GM19463 (cell line): ENCODE measurements at regions not wholly inside any gene's neighbourhood (a gene's known extent, or its start where the extent isn't known, plus 50 kb on each side); places are given as distances from the start of the nearest gene placed in this dataset.

ENCODE experiments used
- ATAC-seq: cut with Tn5 transposase; IDR thresholded peaks from one replicate; pipeline ENCODE4 v1.9.1; 2021; ENCODE audit warnings: mild to moderate bottlenecking, moderate library complexity; ENCODE audit not compliant: unreplicated experiment

- no peak for ATAC-seq
Measured at GRCh38 chr4:13316354-13316753, 167.8 kb downstream of the RAB28 start.

DNA sequence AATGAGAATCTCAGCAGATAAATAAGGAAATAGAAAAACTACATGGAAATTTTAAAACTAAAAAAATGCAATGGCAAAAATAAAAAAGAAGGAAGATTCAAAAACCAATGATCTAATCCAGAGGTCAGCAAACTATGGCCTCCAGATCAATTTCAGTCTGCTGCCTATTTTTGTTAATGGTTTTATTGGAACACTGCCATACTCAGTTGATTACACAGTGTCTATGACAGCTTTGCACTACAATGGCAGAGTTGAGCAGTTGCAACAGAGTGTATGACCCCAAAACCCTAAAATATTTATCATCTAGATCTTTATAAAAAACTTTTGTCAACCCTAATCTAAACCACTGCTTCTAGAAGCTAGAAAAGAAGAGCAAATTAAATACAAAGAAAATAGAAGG lies 170.3 kb downstream of the RAB28 start:
- ATAC-seq = no peak

DNA sequence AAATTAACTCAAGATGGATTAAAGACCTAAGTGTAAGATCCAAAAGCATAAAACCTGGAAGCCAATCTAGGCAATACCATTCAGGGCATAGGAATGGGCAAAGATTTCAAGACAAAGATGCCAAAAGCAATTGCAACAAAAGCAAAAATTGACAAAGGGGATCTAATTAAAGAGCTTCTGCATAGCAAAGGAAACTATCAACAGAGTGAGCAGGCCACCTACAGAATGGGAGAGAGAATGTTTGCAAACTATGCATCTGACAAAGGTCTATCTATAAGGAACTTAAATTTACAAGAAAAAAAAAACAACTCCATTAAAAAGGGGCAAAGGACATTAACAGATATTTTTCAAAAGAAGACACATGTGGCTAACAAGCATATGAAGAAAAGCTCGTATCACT lies 171.9 kb downstream of the RAB28 start:
- ATAC-seq = no peak

- no peak for ATAC-seq
Measured at GRCh38 chr4:13309751-13310150, 174.4 kb downstream of the RAB28 start.

DNA sequence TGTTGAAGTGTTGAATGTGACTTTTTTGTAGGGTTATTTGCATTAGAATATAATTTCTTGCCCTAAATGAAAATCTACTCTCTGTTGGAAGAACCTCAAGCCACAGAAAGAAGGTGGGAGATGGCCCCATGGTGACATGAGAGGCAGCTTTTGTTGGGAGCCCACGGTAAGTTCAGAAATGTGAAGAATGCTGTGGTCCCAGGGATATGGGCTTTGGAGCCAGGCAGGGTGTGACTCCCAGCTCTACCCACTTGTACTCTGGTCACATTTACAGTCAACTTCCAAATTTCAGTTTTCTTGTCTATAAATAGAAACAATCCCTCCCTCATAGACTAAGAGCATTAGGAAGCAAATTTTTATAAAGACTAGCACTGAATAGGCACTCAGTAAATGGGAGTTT lies 177.8 kb downstream of the RAB28 start:
- no peak for ATAC-seq

DNA sequence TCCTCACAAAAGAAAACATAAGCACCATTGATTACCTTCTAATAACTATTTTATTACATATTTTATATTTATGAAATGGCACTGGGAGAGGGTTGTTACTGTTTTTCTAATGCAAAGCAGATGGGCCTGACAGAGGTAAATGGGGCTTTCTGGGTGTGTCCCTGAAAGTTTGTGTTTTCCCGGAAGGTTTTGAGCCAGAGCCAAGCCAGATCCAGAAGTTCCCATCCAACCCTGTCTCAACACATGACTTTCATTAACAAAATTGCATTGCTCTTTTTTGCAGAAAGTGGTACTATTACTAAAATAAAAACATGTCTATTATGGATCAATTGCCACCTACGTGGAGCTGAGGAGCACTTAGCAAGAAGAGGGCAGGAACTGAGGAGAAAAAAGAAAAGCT lies 181.3 kb downstream of the RAB28 start:
- no peak for ATAC-seq

DNA sequence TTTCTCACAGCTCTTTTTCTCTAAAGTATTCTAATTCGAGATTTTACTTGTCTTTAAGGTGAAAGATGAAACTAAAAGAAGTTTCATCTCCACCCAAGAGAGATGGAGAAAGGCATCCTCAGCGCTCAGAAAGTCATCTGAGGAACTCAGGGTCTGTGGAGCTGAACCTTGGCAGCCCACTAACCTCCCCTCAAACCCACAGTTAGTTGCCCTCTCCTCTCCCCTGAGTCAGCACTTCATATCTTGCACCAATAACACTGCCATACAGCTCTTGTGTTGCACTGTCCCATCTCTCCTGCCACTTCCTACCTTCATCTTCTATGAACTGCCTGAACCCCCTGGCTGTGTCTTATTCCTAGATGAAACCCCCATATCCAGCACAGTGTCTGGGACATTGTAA lies 184.8 kb downstream of the RAB28 start:
- no peak for ATAC-seq

DNA sequence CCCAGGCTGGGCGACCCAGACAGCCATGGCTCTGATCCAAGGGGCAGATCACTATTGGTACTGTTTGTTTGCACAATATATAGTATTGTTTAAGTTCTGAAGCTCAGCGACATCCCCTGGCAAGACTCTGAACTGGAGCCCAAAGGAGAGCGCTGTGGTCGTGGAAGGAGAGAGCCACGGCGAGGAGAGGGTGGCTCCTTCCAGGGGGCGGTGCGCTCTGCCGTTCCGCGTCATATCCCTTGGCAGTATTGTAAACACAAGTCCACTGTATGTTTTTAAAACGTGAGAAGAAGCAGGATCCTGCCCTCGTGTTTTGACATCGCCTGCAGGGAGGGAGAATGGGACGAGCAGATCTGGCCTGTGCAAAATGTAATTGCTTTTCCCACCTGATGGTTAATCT lies 185.5 kb downstream of the RAB28 start:
- no peak for ATAC-seq

GRCh38 chr4:13296986-13297385 lies 187.2 kb downstream of the RAB28 start:
- ATAC-seq = no peak

GRCh38 chr4:13294961-13295605 lies 189.1 kb downstream of the RAB28 start:
- ATAC-seq = no peak

DNA sequence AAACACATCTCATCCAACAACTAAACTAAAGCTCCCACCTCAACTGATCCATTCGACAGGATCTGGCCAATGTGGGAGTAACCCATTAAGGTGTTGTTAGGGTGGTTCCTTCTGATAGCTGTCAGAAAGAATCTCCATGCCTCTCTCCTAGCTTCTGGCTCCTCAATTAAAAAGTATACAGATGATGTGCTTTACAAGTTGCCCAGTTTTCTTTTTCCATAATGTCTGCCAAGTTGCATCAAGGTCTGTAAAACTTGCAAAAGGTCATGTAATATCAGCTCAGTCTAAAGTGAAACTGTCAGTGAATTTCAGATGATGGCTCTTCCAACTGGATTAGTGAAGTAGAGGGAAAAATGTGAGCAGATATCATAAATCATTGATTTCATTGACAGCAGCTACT lies 191.8 kb downstream of the RAB28 start:
- ATAC-seq = no peak

GRCh38 chr4:13289391-13289790 lies 194.7 kb downstream of the RAB28 start:
- ATAC-seq = no peak

- no peak for ATAC-seq
Measured at GRCh38 chr4:13285336-13285735, 198.8 kb downstream of the RAB28 start.

- no peak for ATAC-seq
Measured at GRCh38 chr4:13284932-13285331, 199.2 kb downstream of the RAB28 start.

- ATAC-seq = no peak
Measured at GRCh38 chr4:13276357-13276756, 207.8 kb downstream of the RAB28 start.

DNA sequence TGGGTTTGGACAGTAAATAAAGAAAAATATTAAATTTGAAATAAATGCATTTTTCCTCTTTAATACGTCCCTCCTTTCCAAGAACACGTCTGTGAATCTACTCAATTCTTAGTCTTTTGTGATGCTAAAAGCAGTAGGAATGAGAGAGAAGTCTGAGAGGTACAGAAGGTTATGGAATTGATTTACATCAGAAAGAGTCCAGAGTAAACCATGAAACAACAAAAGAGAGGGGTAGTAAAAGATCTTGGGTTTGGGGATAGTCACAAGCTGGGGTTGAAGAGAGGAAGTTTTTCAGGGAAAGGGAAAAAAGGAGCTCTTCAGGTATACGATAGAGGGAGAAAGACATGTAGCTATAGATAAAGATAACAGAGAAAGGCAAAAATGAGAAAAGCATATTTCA lies 215.4 kb downstream of the RAB28 start:
- no peak for ATAC-seq

GRCh38 chr4:13268165-13268564 lies 216.0 kb downstream of the RAB28 start:
- ATAC-seq = no peak

GRCh38 chr4:13267091-13267490 lies 217.0 kb downstream of the RAB28 start:
- no peak for ATAC-seq

GRCh38 chr4:13266687-13267086 lies 217.5 kb downstream of the RAB28 start:
- ATAC-seq = no peak

- ATAC-seq = no peak
Measured at GRCh38 chr4:13263967-13264525, 220.1 kb downstream of the RAB28 start.

GRCh38 chr4:13262816-13263215 lies 221.3 kb downstream of the RAB28 start:
- ATAC-seq = no peak

- ATAC-seq = no peak
Measured at GRCh38 chr4:13261486-13262257, 222.5 kb downstream of the RAB28 start.
